Activated CD8-positive, alpha-beta T cell treated with anti-CD3 and anti-CD28 coated beads for 36 hours (primary cell): ENCODE measurements at regions not wholly inside any gene's neighbourhood (a gene's known extent, or its start where the extent isn't known, plus 50 kb on each side); places are given as distances from the start of the nearest gene placed in this dataset.

ENCODE experiments used
- ATAC-seq: fragments of 200-7000 bp; cut with Tn5 transposase; one replicate; pipeline ENCODE4 v1.10.0; 2021; ENCODE audit warnings: mild to moderate bottlenecking, moderate library complexity
- CTCF ChIA-PET: fragments of 350-600 bp; sonication (Branson Sonifier 250); formaldehyde crosslinking; loops from one replicate; lab custom pipeline; 2021; ENCODE audit warnings: antibody characterized with exemption; lab: Charles Lee
- POLR2A ChIA-PET: fragments of 350-600 bp; sonication (Branson Sonifier 250); formaldehyde crosslinking; loops from one replicate; lab custom pipeline; 2021; ENCODE audit warnings: antibody characterized with exemption; lab: Charles Lee
- DNase-seq: peaks from one replicate; pipeline ENCODE4 v3.0.0-alpha.2; 2020
- H3K27ac Mint-ChIP-seq: one replicate; pipeline ENCODE4 v1.8.0; 2021; ENCODE audit warnings: mild to moderate bottlenecking, mixed read lengths
- H3K27me3 Mint-ChIP-seq: one replicate; pipeline ENCODE4 v1.8.0; 2021; ENCODE audit warnings: mixed read lengths
- H3K36me3 Mint-ChIP-seq: one replicate; pipeline ENCODE4 v1.8.0; 2021; ENCODE audit warnings: low read depth, mixed read lengths
- H3K4me1 Mint-ChIP-seq: one replicate; pipeline ENCODE4 v1.8.0; 2021; ENCODE audit warnings: low read depth, mixed read lengths
- H3K4me3 Mint-ChIP-seq: one replicate; pipeline ENCODE4 v1.8.0; 2021; ENCODE audit warnings: mild to moderate bottlenecking, moderate library complexity, mixed read lengths
- H3K9me3 Mint-ChIP-seq: one replicate; pipeline ENCODE4 v1.8.0; 2021; ENCODE audit warnings: mixed read lengths
- CTCF ChIP-seq: fragments of 200-600 bp; IDR thresholded peaks from one replicate; pipeline ENCODE4 v1.8.0; 2022; ENCODE audit warnings: antibody characterized with exemption, mild to moderate bottlenecking
- intact Hi-C: fragments of 100-400 bp; cut with micrococcal nuclease; formaldehyde crosslinking; loops from one replicate; pipeline ENCODE4 v1.10.0; 2022

- DNase-seq (no peak), ATAC-seq (no peak)
- intact Hi-C loops = no loop called here
- H3K9me3 Mint-ChIP-seq = no peaks in the 10 kb centered on the region
- H3K27me3 Mint-ChIP-seq = peaks cover 5% of the 10 kb centered on the region
- POLR2A ChIA-PET = no interaction called here
- no peaks in the 10 kb centered on the region for H3K36me3 Mint-ChIP-seq
- no peak overlapping the region for H3K4me3 Mint-ChIP-seq
- no peak overlapping the region for H3K27ac Mint-ChIP-seq
- H3K4me1 Mint-ChIP-seq = no peaks in the 10 kb centered on the region
- TF ChIP-seq CTCF = no peak
- CTCF ChIA-PET = no interaction called here
Observed at GRCh38 chr2:220075835-220076234, 448.4 kb downstream of the SLC4A3 start.

- ChIA-PET POLR2A (no interaction called here), CTCF (no interaction called here)
- intact Hi-C loops = no loop called here
- H3K36me3 Mint-ChIP-seq = no peaks in the 10 kb centered on the region
- no peak overlapping the region for H3K27ac Mint-ChIP-seq
- TF ChIP-seq CTCF = no peak
- no peaks in the 10 kb centered on the region for H3K4me1 Mint-ChIP-seq
- DNase-seq (no peak), ATAC-seq (no peak)
- peaks cover 5% of the 10 kb centered on the region for H3K27me3 Mint-ChIP-seq
- H3K9me3 Mint-ChIP-seq = no peaks in the 10 kb centered on the region
- no peak overlapping the region for H3K4me3 Mint-ChIP-seq
Observed at GRCh38 chr2:220076734-220077133, 449.3 kb downstream of the SLC4A3 start.

DNA sequence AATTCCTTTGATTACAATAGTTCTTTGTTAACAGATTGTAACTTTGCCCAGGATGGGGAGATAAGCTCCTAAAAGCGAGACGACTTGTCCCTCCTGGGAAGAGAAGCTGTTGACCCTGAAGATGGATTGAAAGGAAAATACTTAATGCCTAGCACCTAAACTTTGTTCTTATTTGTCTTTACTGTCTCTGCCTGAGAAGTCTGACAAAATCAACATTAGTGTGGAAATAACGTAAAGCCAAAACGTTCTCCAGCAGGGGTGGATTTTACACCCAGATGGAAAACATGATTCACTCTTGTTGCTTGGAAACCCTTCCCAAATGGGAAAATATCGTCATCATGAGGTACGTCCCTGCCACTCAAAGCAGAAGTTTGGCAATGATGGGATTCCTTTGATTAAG lies 450.1 kb downstream of the SLC4A3 start:
- ChIA-PET POLR2A (no interaction called here), CTCF (no interaction called here)
- ATAC-seq (no peak), DNase-seq (no peak)
- H3K27me3 Mint-ChIP-seq = peaks cover 4% of the 10 kb centered on the region
- no peak overlapping the region for H3K27ac Mint-ChIP-seq
- no peaks in the 10 kb centered on the region for H3K4me1 Mint-ChIP-seq
- no peaks in the 10 kb centered on the region for H3K9me3 Mint-ChIP-seq
- intact Hi-C loops = no loop called here
- H3K36me3 Mint-ChIP-seq = no peaks in the 10 kb centered on the region
- no peak for TF ChIP-seq CTCF
- H3K4me3 Mint-ChIP-seq = no peak overlapping the region

GRCh38 chr2:220078439-220078838 lies 451.0 kb downstream of the SLC4A3 start:
- CTCF ChIA-PET = no interaction called here
- TF ChIP-seq CTCF = no peak
- Mint-ChIP-seq H3K9me3 (no peaks in the 10 kb centered on the region), H3K4me1 (no peaks in the 10 kb centered on the region), H3K27me3 (peaks cover 4% of the 10 kb centered on the region), H3K36me3 (no peaks in the 10 kb centered on the region), H3K27ac (no peak overlapping the region), H3K4me3 (no peak overlapping the region)
- DNase-seq (no peak), ATAC-seq (no peak)
- intact Hi-C loops = no loop called here
- POLR2A ChIA-PET = no interaction called here

GRCh38 chr2:220079595-220079994 lies 452.2 kb downstream of the SLC4A3 start:
- Mint-ChIP-seq H3K27me3 (peaks cover 4% of the 10 kb centered on the region), H3K4me1 (no peaks in the 10 kb centered on the region), H3K4me3 (no peak overlapping the region), H3K27ac (no peak overlapping the region), H3K9me3 (no peaks in the 10 kb centered on the region), H3K36me3 (no peaks in the 10 kb centered on the region)
- no peak for TF ChIP-seq CTCF
- intact Hi-C loops = no loop called here
- no peak for DNase-seq
- ChIA-PET CTCF (no interaction called here), POLR2A (no interaction called here)
- ATAC-seq = no peak
